ENCODE measurements at regions not wholly inside any gene's neighbourhood (a gene's known extent, or its start where the extent isn't known, plus 50 kb on each side); places are given as distances from the start of the nearest gene placed in this dataset.
A peak's percentile ranks its signal among the peaks of the same experiment; 100 is the strongest.

GRCh38 chr9:134585746-134586706 lies 55.6 kb upstream of the COL5A1 start:
- peak; percentile 59 for DNase-seq (ENCODE audit: low read depth, low spot score)

- peak; percentile 63 for DNase-seq (ENCODE audit: low read depth, low spot score)
These were observed 51.9 kb upstream of the COL5A1 start for GRCh38 chr9:134589748-134590147.

GRCh38 chr9:134590240-134591081 lies 51.1 kb upstream of the COL5A1 start:
- DNase-seq (ENCODE audit: low read depth, low spot score) = no peak

- peak; percentile 70 for DNase-seq (ENCODE audit: low read depth, low spot score)
These were observed 50.5 kb upstream of the COL5A1 start for GRCh38 chr9:134591082-134591571.

GRCh38 chr9:134591573-134591981 lies 50.0 kb upstream of the COL5A1 start:
- DNase-seq (ENCODE audit: low read depth, low spot score) = no peak

Data from ELF-1 (cell line).